AG09319 (cell line): ENCODE measurements at regions not wholly inside any gene's neighbourhood (a gene's known extent, or its start where the extent isn't known, plus 50 kb on each side); places are given as distances from the start of the nearest gene placed in this dataset.
A peak's percentile ranks its signal among the peaks of the same experiment; 100 is the strongest.

Source experiments
- DNase-seq: peaks from one replicate; pipeline ENCODE4 v3.0.0-alpha.2; 2010; ENCODE audit warnings: low read depth; ENCODE audit errors: extremely low read depth
- CTCF ChIP-seq: IDR thresholded peaks from 2 replicates; pipeline ENCODE4 v1.5.1; 2011; ENCODE audit warnings: low read depth, mild to moderate bottlenecking, inconsistent platforms, low read length, moderate library complexity

- DNase-seq: no peak
- TF ChIP-seq CTCF: no peak
These were observed 361.7 kb upstream of the MAP3K7 start for GRCh38 chr6:90948540-90948939.

- no peak for DNase-seq
- no peak for TF ChIP-seq CTCF
These were observed 360.6 kb upstream of the MAP3K7 start for GRCh38 chr6:90947184-90948064.

DNA sequence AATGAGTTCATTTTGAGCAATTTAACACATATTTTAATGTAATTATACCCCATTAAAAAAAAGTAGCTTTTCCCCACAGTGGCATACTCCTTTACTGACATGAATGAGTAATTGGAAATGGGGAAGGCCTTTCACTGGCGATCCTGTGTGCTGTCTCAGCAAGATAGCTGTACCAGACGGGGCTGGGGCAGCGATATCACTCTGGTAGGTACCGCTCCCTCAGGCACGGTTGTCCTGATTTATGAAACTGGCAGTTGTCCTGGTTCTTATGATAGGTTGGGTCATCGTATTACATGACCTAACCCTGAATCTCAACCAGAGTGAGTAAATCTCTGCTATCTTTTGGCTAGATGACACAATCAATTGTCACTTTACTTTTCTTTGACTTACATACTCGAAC lies 355.0 kb upstream of the MAP3K7 start:
- DNase-seq: no peak
- TF ChIP-seq CTCF: no peak

GRCh38 chr6:90940812-90941481 lies 354.1 kb upstream of the MAP3K7 start:
- DNase-seq: no peak
- TF ChIP-seq CTCF: peak; percentile 7

DNA sequence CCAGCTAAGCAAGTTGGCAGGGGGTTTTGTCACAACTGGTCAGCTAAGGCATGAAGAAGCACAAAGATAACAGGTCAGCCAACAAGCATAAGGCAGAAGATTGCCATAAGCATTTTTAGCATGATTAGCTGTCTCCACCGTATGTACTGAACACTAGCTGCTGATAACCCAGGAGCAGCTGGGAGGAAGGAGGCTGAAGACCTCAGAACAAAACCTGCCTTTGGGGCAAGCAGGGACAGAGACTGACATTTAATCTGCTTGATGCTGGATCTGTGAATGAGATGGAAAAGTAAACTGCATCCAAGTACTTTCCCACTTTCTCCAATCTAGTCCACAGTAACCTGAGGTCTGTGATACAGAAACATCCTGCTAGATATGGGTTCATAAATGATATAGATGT lies 353.0 kb upstream of the MAP3K7 start:
- no peak for TF ChIP-seq CTCF
- no peak for DNase-seq

DNA sequence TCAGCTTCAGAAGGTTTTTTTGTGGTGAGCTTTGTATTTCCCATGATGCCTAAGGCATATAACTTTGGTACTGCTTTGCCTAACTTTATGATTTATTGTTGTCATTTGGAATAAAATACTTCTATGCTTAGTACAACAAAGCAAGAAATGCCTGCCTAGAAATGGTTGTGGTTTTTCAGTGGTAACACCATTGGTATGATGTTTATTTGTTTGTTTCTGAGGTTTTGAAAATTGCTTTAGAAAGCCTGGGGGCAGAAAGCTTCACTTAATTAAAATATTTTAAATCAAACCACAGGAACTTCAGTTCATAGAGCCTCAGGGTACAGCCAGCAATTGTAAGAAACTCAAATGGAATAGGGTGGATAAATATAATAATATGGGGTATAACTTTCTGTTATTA lies 351.2 kb upstream of the MAP3K7 start:
- no peak for TF ChIP-seq CTCF
- no peak for DNase-seq

GRCh38 chr6:90936286-90936685 lies 349.4 kb upstream of the MAP3K7 start:
- no peak for DNase-seq
- no peak for TF ChIP-seq CTCF
